ENCODE measurements at regions not wholly inside any gene's neighbourhood (a gene's known extent, or its start where the extent isn't known, plus 50 kb on each side); places are given as distances from the start of the nearest gene placed in this dataset.

DNA sequence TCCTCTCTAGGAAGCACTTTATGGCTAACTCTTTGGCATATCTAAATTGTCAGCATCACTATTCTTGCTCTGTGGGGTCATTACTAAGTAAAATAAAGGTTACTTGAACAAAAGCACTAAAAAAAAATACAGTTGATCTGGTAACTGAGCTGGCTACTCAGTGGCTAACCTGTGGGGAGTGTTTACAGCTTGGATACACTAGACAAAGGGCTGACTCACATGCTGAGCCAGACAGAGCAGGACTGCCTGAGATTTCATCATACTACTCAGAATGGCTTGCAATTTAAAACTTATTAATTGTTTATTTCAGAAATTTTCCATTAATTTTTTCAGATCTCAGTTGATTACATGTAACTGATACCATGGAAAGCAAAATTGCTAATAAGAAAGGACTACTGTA, 1690.4 kb upstream of the SLC39A10 start:
- peaks cover 3% of the 10 kb centered on the region for H3K27me3 Mint-ChIP-seq (ENCODE audit: low read depth, poor library complexity)
- H3K9me3 Mint-ChIP-seq, result no peaks in the 10 kb centered on the region
- no peaks in the 10 kb centered on the region for H3K36me3 Mint-ChIP-seq (ENCODE audit: low read depth)
- H3K4me1 Mint-ChIP-seq, result peaks cover 8% of the 10 kb centered on the region
- TF ChIP-seq, protein P1, sequence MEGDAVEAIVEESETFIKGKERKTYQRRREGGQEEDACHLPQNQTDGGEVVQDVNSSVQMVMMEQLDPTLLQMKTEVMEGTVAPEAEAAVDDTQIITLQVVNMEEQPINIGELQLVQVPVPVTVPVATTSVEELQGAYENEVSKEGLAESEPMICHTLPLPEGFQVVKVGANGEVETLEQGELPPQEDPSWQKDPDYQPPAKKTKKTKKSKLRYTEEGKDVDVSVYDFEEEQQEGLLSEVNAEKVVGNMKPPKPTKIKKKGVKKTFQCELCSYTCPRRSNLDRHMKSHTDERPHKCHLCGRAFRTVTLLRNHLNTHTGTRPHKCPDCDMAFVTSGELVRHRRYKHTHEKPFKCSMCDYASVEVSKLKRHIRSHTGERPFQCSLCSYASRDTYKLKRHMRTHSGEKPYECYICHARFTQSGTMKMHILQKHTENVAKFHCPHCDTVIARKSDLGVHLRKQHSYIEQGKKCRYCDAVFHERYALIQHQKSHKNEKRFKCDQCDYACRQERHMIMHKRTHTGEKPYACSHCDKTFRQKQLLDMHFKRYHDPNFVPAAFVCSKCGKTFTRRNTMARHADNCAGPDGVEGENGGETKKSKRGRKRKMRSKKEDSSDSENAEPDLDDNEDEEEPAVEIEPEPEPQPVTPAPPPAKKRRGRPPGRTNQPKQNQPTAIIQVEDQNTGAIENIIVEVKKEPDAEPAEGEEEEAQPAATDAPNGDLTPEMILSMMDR (IDR thresholded peaks at IDR 0.05), result no peak
- H3K27ac Mint-ChIP-seq, result no peak overlapping the region
- no peak for DNase-seq
- no peak overlapping the region for H3K4me3 Mint-ChIP-seq

DNA sequence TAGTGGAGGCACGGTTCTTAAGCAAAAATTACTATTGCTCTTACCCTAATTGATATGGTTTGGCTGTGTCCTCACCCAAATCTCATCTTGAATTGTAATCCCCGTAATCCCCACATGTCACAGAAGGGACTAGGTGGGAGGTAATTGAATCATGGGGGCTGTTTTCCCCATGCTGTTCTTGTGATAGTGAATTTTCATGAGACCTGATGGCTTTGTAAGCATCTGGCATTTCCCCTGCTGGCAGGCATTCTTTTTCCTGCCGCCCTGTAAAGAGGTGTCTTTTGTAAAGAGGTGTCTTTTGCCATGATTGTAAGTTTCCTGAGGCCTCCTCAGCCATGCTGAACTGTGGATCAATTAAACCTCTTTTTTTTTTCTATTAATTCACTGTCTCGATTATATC, 1691.8 kb upstream of the SLC39A10 start:
- Mint-ChIP-seq H3K36me3 (ENCODE audit: low read depth) (no peaks in the 10 kb centered on the region), H3K27me3 (ENCODE audit: low read depth, poor library complexity) (no peaks in the 10 kb centered on the region), H3K27ac (peak overlapping the region; percentile 74), H3K9me3 (no peaks in the 10 kb centered on the region), H3K4me3 (no peak overlapping the region), H3K4me1 (peaks cover 8% of the 10 kb centered on the region)
- no peak for DNase-seq
- TF ChIP-seq, protein P1 (IDR thresholded peaks at IDR 0.05), result no peak

DNA sequence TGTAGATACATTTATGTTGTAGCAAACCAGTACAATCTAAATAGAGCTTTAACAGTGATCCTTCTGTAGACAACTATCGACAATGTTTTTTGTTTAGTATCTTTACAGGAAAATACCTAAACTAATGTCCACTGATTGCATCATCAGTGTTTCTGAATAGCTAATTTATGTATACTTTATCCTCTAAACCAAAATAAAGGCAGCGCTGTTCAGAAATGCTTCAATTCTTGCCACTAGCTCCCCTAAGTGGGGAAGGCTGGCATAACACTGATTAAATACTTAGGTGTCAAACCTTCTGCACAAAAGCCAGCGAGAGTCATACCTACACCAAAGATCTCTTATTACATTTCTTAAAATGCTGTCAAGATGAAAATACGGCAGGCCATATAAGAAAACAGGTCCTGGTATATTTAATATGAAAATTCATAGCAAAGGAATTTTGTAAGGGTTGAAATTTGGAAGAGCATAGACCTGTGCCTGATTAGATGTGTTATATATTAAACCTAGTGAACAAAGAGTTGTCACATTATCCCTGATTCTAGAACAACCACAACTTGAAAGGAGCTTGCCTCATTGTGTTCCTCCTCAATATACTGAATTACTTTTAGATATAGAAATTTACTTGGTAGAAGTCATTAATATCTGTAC, 1693.4 kb upstream of the SLC39A10 start:
- peaks cover 8% of the 10 kb centered on the region for H3K4me1 Mint-ChIP-seq
- H3K9me3 Mint-ChIP-seq, result no peaks in the 10 kb centered on the region
- TF ChIP-seq, protein P1 (IDR thresholded peaks at IDR 0.05), result peak; percentile 61
- H3K27ac Mint-ChIP-seq, result no peak overlapping the region
- no peak overlapping the region for H3K4me3 Mint-ChIP-seq
- H3K36me3 Mint-ChIP-seq (ENCODE audit: low read depth), result no peaks in the 10 kb centered on the region
- DNase-seq, result peak; percentile 25
- H3K27me3 Mint-ChIP-seq (ENCODE audit: low read depth, poor library complexity), result no peaks in the 10 kb centered on the region

- no peak for DNase-seq
- H3K9me3 Mint-ChIP-seq, result no peaks in the 10 kb centered on the region
- TF ChIP-seq, protein P1 (IDR thresholded peaks at IDR 0.05), result no peak
These were observed 1710.2 kb upstream of the SLC39A10 start for GRCh38 chr2:193946806-193947205.

DNA sequence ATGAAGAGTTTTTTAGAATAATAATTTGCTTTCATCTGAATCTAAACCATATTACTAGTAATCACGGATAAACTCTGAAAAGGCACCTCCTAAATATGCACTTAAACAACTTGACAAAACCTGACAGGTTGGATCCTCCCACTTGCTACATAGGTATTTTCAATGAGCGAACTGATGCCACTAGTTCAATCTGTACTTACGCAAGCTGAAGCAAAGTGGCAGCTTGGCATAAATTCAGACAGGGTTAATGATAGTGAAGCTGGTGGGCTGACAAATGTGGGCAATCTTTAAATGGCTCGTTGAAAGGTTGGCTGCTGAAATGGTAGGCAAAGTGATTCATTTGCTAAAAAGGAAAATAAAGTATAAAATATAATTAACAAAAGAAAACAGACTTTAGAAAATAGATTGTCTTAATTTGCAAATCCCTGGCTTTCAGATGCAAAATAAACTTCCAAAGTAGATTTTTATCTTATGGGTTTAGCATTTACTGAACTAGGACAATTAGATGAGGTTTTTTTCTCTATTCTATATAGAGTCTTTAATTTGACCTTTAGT, 1713.5 kb upstream of the SLC39A10 start:
- Mint-ChIP-seq H3K4me3 (no peak overlapping the region), H3K27ac (no peak overlapping the region), H3K27me3 (ENCODE audit: low read depth, poor library complexity) (no peaks in the 10 kb centered on the region), H3K9me3 (no peaks in the 10 kb centered on the region), H3K4me1 (no peaks in the 10 kb centered on the region), H3K36me3 (ENCODE audit: low read depth) (no peaks in the 10 kb centered on the region)
- DNase-seq, result no peak
- TF ChIP-seq, protein P1 (IDR thresholded peaks at IDR 0.05), result no peak

More at GRCh38 chr2:193946806-193947205, 1710.2 kb upstream of the SLC39A10 start:
- no peaks in the 10 kb centered on the region for H3K36me3 Mint-ChIP-seq (ENCODE audit: low read depth)
- no peak overlapping the region for H3K4me3 Mint-ChIP-seq
- no peaks in the 10 kb centered on the region for H3K4me1 Mint-ChIP-seq
- no peak overlapping the region for H3K27ac Mint-ChIP-seq
- no peaks in the 10 kb centered on the region for H3K27me3 Mint-ChIP-seq (ENCODE audit: low read depth, poor library complexity)

GRCh38 chr2:193935114-193935513, 1721.9 kb upstream of the SLC39A10 start:
- no peak for DNase-seq
- Mint-ChIP-seq H3K36me3 (ENCODE audit: low read depth) (no peaks in the 10 kb centered on the region), H3K4me3 (no peak overlapping the region), H3K4me1 (no peaks in the 10 kb centered on the region), H3K9me3 (no peaks in the 10 kb centered on the region), H3K27ac (no peak overlapping the region), H3K27me3 (ENCODE audit: low read depth, poor library complexity) (no peaks in the 10 kb centered on the region)
- TF ChIP-seq, protein P1 (IDR thresholded peaks at IDR 0.05), result no peak
